Sigmoid colon (tissue), 6 donors: ENCODE measurements at regions not wholly inside any gene's neighbourhood (a gene's known extent, or its start where the extent isn't known, plus 50 kb on each side); places are given as distances from the start of the nearest gene placed in this dataset.

Experiments used
- DNase-seq: peaks from one replicate; pipeline ENCODE4 v3.0.0-alpha.2; 2019
- H3K27ac ChIP-seq, 4 donors: fragments of 200-600 bp; sonication (generic); one replicate each; pipeline ENCODE4 v1.5.1; 2016 to 2019; ENCODE audit warnings: mild to moderate bottlenecking in 1 of 4
- H3K27me3 ChIP-seq, 3 donors: fragments of 200-600 bp; sonication (generic); one replicate each; pipeline ENCODE4 v1.5.1; 2019; ENCODE audit warnings: mild to moderate bottlenecking in 1 of 3
- H3K36me3 ChIP-seq, 4 donors: fragments of 200-600 bp; sonication (generic); one replicate each; pipeline ENCODE4 v1.5.1; 2016 to 2019
- H3K4me1 ChIP-seq, 4 donors: fragments of 200-600 bp; sonication (generic); one replicate each; pipeline ENCODE4 v1.5.1; 2017 to 2019
- H3K4me3 ChIP-seq, 4 donors: fragments of 200-600 bp; sonication (generic); one replicate each; pipeline ENCODE4 v1.5.1; 2017 to 2019; ENCODE audit warnings: mild to moderate bottlenecking in 2 of 4, moderate library complexity in 1 of 4
- H3K9me3 ChIP-seq, 4 donors: fragments of 200-600 bp in 3 of 4; sonication (generic) in 3 of 4; one replicate each; pipeline versions ENCODE4 v1.5.1 to v1.6.1; 2013 to 2019
- EP300 ChIP-seq, 4 donors: sonication (generic); formaldehyde crosslinking; IDR thresholded peaks; one replicate each; pipeline ENCODE4 v1.6.1; 2017; ENCODE audit warnings: antibody characterized with exemption in 4 of 4
- POLR2A ChIP-seq, 2 donors: fragments of 450-650 bp; IDR thresholded peaks; one replicate each; pipeline ENCODE4 v1.6.1; 2016; ENCODE audit warnings: antibody characterized with exemption in 2 of 2, mild to moderate bottlenecking in 2 of 2, moderate library complexity in 2 of 2
- POLR2AphosphoS5 ChIP-seq, 4 donors: sonication (generic); formaldehyde crosslinking; IDR thresholded peaks; one replicate each; pipeline ENCODE4 v1.6.1; 2017; ENCODE audit warnings: antibody characterized with exemption in 4 of 4
- WGBS, 2 donors: extraction: QIAGEN DNeasy Blood & Tissue Kit; methylation state at CpG; one replicate each; pipeline ENCODE4 v1.1.7; 2013; 5-methylcytosine and 5-hydroxymethylcytosine counted together
- intact Hi-C: fragments of 100-400 bp; cut with DNase I; formaldehyde crosslinking; loops from one replicate; pipeline ENCODE4 v1.15.1; 2023
- TF ChIP-seq, protein P1 (sequence below), 4 experiments: fragments of 450-650 bp in 3 of 4; fragments of 200-600 bp in 1 of 4; IDR thresholded peaks; one replicate each; pipeline ENCODE4 v1.5.1; 2016 to 2019; ENCODE audit warnings: antibody characterized with exemption in 4 of 4, mild to moderate bottlenecking in 3 of 4, moderate library complexity in 2 of 4
- donor health status: healthy with polysubstance abuse.
- donor health status: healthy.

DNA sequence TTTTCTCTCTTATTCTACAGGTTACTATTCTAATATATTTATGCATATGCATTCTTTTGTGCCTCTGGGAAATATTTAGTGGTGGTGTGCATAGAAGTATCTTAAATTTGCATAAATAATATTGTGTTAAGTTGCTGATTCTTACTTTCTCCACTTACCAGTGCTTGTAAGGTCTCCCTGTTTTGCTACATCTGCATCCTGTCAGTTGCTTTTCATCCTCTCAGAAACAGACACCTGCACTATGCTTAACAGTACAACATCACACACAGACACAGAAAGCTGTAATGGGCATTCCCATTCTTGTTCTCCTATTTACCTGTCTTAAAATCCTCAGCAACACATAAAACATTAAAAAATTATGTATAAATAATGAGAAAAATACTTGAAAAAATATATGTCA is 713.3 kb upstream of the RGMB start:
- intact Hi-C loops, result no loop called here
- H3K27ac ChIP-seq, result no peak overlapping the region
- TF ChIP-seq POLR2AphosphoS5 (IDR thresholded peaks at IDR 0.05) (no peak), POLR2A (IDR thresholded peaks at IDR 0.05) (no peak), EP300 (IDR thresholded peaks at IDR 0.05) (no peak)
- TF ChIP-seq, protein P1, sequence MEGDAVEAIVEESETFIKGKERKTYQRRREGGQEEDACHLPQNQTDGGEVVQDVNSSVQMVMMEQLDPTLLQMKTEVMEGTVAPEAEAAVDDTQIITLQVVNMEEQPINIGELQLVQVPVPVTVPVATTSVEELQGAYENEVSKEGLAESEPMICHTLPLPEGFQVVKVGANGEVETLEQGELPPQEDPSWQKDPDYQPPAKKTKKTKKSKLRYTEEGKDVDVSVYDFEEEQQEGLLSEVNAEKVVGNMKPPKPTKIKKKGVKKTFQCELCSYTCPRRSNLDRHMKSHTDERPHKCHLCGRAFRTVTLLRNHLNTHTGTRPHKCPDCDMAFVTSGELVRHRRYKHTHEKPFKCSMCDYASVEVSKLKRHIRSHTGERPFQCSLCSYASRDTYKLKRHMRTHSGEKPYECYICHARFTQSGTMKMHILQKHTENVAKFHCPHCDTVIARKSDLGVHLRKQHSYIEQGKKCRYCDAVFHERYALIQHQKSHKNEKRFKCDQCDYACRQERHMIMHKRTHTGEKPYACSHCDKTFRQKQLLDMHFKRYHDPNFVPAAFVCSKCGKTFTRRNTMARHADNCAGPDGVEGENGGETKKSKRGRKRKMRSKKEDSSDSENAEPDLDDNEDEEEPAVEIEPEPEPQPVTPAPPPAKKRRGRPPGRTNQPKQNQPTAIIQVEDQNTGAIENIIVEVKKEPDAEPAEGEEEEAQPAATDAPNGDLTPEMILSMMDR (IDR thresholded peaks at IDR 0.05), result no peak
- H3K4me3 ChIP-seq, result no peak overlapping the region
- H3K9me3 ChIP-seq, result no peaks in the 10 kb centered on the region
- H3K27me3 ChIP-seq, result no peaks in the 10 kb centered on the region
- no peak for DNase-seq
- H3K36me3 ChIP-seq, result no peaks in the 10 kb centered on the region
- H3K4me1 ChIP-seq, result no peaks in the 10 kb centered on the region

DNA sequence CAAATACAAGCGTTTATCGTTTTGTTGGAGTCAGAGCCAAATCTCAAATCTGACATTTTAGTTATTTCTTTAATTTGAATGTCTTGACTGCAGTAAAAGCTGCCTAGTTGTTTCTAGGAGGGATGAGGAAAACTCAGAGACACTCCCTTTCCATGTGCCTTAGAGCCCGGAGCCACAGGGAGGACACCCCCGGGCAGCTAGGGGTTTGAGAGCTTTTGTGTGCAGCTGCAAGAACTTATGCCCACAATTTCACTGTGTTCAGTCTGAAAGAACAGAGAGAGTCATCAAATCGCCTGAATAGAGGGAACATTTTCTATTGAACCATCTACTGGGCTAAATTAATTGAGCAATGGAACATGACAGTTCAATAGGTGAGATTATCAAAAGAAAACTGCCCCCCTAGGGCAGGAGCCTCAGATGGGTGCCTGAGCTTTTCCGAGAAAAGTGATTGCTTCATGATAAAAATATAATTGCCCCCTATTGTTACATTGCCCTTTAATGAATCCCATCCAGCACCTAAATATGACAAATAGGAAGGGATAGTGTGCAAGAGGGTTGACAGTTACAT is 709.3 kb upstream of the RGMB start:
- WGBS, 2 donors, result 85 to 87% methylated on average over 6 of the region's 6 CpGs
- no peak for TF ChIP-seq POLR2AphosphoS5 (IDR thresholded peaks at IDR 0.05)
- TF ChIP-seq EP300 (IDR thresholded peaks at IDR 0.05), result no peak
- TF ChIP-seq, protein P1 (IDR thresholded peaks at IDR 0.05), result no peak
- no peak for TF ChIP-seq POLR2A (IDR thresholded peaks at IDR 0.05)
- no peaks in the 10 kb centered on the region for H3K36me3 ChIP-seq
- intact Hi-C loops, result no loop called here
- H3K4me1 ChIP-seq, result no peaks in the 10 kb centered on the region
- no peak overlapping the region for H3K27ac ChIP-seq
- no peak overlapping the region for H3K4me3 ChIP-seq
- H3K27me3 ChIP-seq, result no peaks in the 10 kb centered on the region
- no peaks in the 10 kb centered on the region for H3K9me3 ChIP-seq
- no peak for DNase-seq

DNA sequence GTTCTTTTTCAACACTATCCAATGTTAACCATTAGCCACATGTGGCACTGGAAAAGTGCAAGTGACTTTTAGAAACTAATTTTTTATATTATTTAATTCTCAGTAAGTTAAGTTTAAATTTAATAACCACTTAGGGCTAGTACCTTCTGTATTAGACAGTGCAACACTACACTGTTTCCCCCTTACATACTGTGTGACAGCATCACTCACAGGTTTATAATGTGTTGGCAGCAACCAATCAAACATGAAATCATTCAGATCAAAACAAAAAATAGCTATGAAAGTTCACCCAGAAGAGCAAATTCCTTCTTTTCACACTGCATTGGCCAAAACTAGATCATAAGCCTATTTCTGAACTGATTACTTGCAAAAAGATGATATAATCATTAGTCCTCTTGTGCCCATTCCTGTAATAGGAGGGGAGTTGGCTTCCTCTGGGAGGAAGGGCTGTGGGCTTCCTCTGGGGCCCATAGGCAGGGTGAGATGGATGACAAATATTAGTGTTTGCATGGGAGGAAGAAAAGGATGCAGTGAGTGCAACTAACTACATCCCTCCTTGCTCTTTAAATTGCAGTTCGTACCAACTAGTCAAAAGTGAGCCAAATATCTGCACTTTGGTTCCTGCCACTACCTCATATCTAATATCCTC is 708.1 kb upstream of the RGMB start:
- no peaks in the 10 kb centered on the region for H3K4me1 ChIP-seq
- WGBS, 2 donors, result 66 to 81% methylated on average over 1 of the region's 1 CpG
- intact Hi-C loops, result no loop called here
- no peak overlapping the region for H3K4me3 ChIP-seq
- no peaks in the 10 kb centered on the region for H3K27me3 ChIP-seq
- DNase-seq, result no peak
- no peaks in the 10 kb centered on the region for H3K36me3 ChIP-seq
- TF ChIP-seq, protein P1 (IDR thresholded peaks at IDR 0.05), result no peak
- TF ChIP-seq POLR2AphosphoS5 (IDR thresholded peaks at IDR 0.05), result no peak
- TF ChIP-seq EP300 (IDR thresholded peaks at IDR 0.05), result no peak
- no peak for TF ChIP-seq POLR2A (IDR thresholded peaks at IDR 0.05)
- no peak overlapping the region for H3K27ac ChIP-seq
- no peaks in the 10 kb centered on the region for H3K9me3 ChIP-seq

DNA sequence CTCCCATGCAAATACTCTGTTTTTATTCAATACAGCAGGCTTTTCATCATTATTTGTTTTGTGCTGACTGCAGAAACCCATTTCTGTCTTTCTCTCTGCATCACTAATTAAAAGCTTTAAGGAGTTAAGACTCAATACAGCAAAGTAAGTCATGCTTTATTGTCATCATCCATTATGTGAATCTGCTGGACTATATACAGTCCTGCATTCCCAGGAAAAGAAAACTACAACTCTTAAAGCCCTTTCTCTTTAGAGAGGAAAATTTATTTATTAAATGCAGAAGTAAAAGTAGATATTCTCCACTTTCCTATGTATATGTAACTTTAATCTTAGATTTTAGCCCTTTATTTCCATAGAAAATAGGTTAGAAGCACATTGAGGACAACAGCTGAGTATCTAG is 706.6 kb upstream of the RGMB start:
- Histone ChIP-seq H3K27ac (no peak overlapping the region), H3K4me1 (no peaks in the 10 kb centered on the region), H3K4me3 (no peak overlapping the region), H3K36me3 (no peaks in the 10 kb centered on the region), H3K27me3 (no peaks in the 10 kb centered on the region), H3K9me3 (no peaks in the 10 kb centered on the region)
- TF ChIP-seq POLR2AphosphoS5 (IDR thresholded peaks at IDR 0.05) (no peak), POLR2A (IDR thresholded peaks at IDR 0.05) (no peak), EP300 (IDR thresholded peaks at IDR 0.05) (no peak)
- TF ChIP-seq, protein P1 (IDR thresholded peaks at IDR 0.05), result no peak
- intact Hi-C loops, result no loop called here
- DNase-seq, result no peak
